Neural cell (in vitro differentiated cells): ENCODE measurements at regions not wholly inside any gene's neighbourhood (a gene's known extent, or its start where the extent isn't known, plus 50 kb on each side); places are given as distances from the start of the nearest gene placed in this dataset.

Source experiments
- H2AFZ ChIP-seq: fragments of 200-600, 300-800 bp; sonication (generic), shearing (Covaris generic); 2 replicates; pipeline ENCODE4 v1.6.0; 2014; ENCODE audit warnings: low read depth, mild to moderate bottlenecking, antibody characterized with exemption, low read length, moderate library complexity
- H3F3A ChIP-seq: fragments of 200-600 bp; shearing (Covaris generic); 2 replicates; pipeline ENCODE4 v1.6.1; 2016; ENCODE audit warnings: mild to moderate bottlenecking, moderate library complexity, mixed read lengths, antibody characterized with exemption, low read length; ENCODE audit not compliant: insufficient read depth, poor library complexity, severe bottlenecking
- H3K27ac ChIP-seq: fragments of 200-600, 300-800 bp; sonication (generic), shearing (Covaris generic); 2 replicates; pipeline ENCODE4 v1.5.1; 2014; ENCODE audit warnings: mild to moderate bottlenecking, low read length, moderate library complexity
- H3K27me3 ChIP-seq: fragments of 300-800, 200-600 bp; sonication (generic), shearing (Covaris generic); 2 replicates; pipeline ENCODE4 v1.6.0; 2014; ENCODE audit warnings: mild to moderate bottlenecking, low read depth, low read length, moderate library complexity; ENCODE audit not compliant: insufficient read depth
- H3K36me3 ChIP-seq: fragments of 300-800, 200-600 bp; sonication (generic), shearing (Covaris generic); 2 replicates; pipeline ENCODE4 v1.5.1; 2014; ENCODE audit warnings: mild to moderate bottlenecking, antibody characterized with exemption, low read length, moderate library complexity; ENCODE audit not compliant: insufficient read depth
- H3K4me2 ChIP-seq: fragments of 300-800, 200-600 bp; sonication (generic), shearing (Covaris generic); 2 replicates; pipeline ENCODE4 v1.6.0; 2014; ENCODE audit warnings: mild to moderate bottlenecking, low read length
- H3K4me3 ChIP-seq: fragments of 300-800, 200-600 bp; sonication (generic), shearing (Covaris generic); 2 replicates; pipeline ENCODE4 v1.5.1; 2014; ENCODE audit warnings: mild to moderate bottlenecking, low read length, moderate library complexity
- H3K79me2 ChIP-seq: fragments of 200-600 bp; shearing (Covaris generic); replicated peaks from 2 replicates; pipeline ENCODE4 v1.6.0; 2014; ENCODE audit warnings: mild to moderate bottlenecking, low read length, moderate library complexity; ENCODE audit not compliant: insufficient read depth
- H3K9ac ChIP-seq: fragments of 300-800, 200-600 bp; sonication (generic), shearing (Covaris generic); 2 replicates; pipeline ENCODE4 v1.6.1; 2016; ENCODE audit warnings: mild to moderate bottlenecking, low read length, mixed read lengths
- H3K9me2 ChIP-seq: fragments of 200-600 bp; shearing (Covaris generic); 2 replicates; pipeline ENCODE4 v1.6.1; 2016; ENCODE audit warnings: mild to moderate bottlenecking, low read length, mixed read lengths; ENCODE audit not compliant: insufficient read depth
- H3K9me3 ChIP-seq: fragments of 200-600, 300-800 bp; sonication (generic), shearing (Covaris generic); 2 replicates; pipeline ENCODE4 v1.6.1; 2016; ENCODE audit warnings: mild to moderate bottlenecking, mixed run types, low read length, moderate library complexity, mixed read lengths
- H4K20me1 ChIP-seq: fragments of 200-600 bp; shearing (Covaris generic); 2 replicates; pipeline ENCODE4 v1.6.1; 2016; ENCODE audit warnings: mild to moderate bottlenecking, mixed run types; ENCODE audit not compliant: insufficient read depth
- CTCF ChIP-seq: fragments of 450-650 bp; IDR thresholded peaks from 2 replicates; pipeline ENCODE4 v1.5.1; 2014; ENCODE audit warnings: antibody characterized with exemption, mild to moderate bottlenecking, moderate library complexity; ENCODE audit not compliant: poor library complexity, severe bottlenecking
- EP300 ChIP-seq: fragments of 450-650 bp; conservative IDR thresholded peaks from 2 replicates; pipeline ENCODE4 v1.6.1; 2014; ENCODE audit warnings: antibody characterized with exemption, mild to moderate bottlenecking, moderate library complexity; ENCODE audit not compliant: poor library complexity, severe bottlenecking
- EZH2 ChIP-seq: fragments of 200-600, 300-800 bp; shearing (Covaris generic), sonication (generic); IDR thresholded peaks from 2 replicates; pipeline ENCODE4 v1.6.1; 2014; ENCODE audit warnings: antibody characterized with exemption, low read length, borderline replicate concordance, mild to moderate bottlenecking; ENCODE audit not compliant: insufficient read depth, poor library complexity, severe bottlenecking
- MXI1 ChIP-seq: fragments of 450-650 bp; conservative IDR thresholded peaks from 2 replicates; pipeline ENCODE4 v1.6.1; 2014; ENCODE audit warnings: antibody characterized with exemption, mild to moderate bottlenecking; ENCODE audit not compliant: poor library complexity, severe bottlenecking
- POLR2AphosphoS5 ChIP-seq: IDR thresholded peaks from 2 replicates; pipeline ENCODE4 v1.6.1; 2012
- RAD21 ChIP-seq: fragments of 450-650 bp; conservative IDR thresholded peaks from 2 replicates; pipeline ENCODE4 v1.6.1; 2014; ENCODE audit warnings: antibody characterized with exemption, mild to moderate bottlenecking, moderate library complexity
- SMC3 ChIP-seq: fragments of 450-650 bp; conservative IDR thresholded peaks from 2 replicates; pipeline ENCODE4 v1.6.1; 2014; ENCODE audit warnings: antibody characterized with exemption, mild to moderate bottlenecking, moderate library complexity; ENCODE audit not compliant: poor library complexity
- TAF1 ChIP-seq: IDR thresholded peaks from 2 replicates; pipeline ENCODE4 v1.6.1; 2012; ENCODE audit warnings: low read depth
- TF ChIP-seq, protein P1 (sequence below): IDR thresholded peaks from 2 replicates; pipeline ENCODE4 v1.6.1; 2012; ENCODE audit warnings: borderline replicate concordance

DNA sequence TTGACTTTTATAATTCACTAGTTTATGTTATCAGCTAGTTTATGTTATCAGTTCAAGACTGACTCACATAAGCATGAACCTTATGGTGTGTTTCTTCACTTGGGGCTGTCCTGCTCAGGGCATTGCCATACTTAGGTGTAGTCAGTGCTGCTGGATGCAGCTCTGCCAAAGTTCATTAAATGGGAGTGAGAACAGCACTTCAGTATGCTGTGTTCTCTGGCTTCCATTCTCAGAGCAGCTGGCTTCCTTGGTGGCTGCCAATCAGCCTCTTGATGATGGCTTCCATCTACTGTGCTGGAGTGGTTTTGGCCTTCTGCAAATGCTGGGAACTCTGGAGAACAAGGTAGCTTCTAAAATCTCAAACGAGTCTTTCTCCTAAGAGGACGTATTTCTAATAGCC is 170.7 kb downstream of the TDRD15 start:
- no peaks in the 10 kb centered on the region for H3K79me2 ChIP-seq
- no peaks in the 10 kb centered on the region for H3K9me2 ChIP-seq
- no peaks in the 10 kb centered on the region for H4K20me1 ChIP-seq
- H3K36me3 ChIP-seq = no peaks in the 10 kb centered on the region
- no peak overlapping the region for H2AFZ ChIP-seq
- H3K27ac ChIP-seq = peak overlapping the region; percentile 77
- H3K9me3 ChIP-seq = no peaks in the 10 kb centered on the region
- no peak overlapping the region for H3K4me2 ChIP-seq
- TF ChIP-seq TAF1 (no peak), MXI1 (no peak), CTCF (no peak), SMC3 (no peak), EP300 (no peak), RAD21 (no peak), POLR2AphosphoS5 (no peak), EZH2 (no peak)
- TF ChIP-seq, protein P1, sequence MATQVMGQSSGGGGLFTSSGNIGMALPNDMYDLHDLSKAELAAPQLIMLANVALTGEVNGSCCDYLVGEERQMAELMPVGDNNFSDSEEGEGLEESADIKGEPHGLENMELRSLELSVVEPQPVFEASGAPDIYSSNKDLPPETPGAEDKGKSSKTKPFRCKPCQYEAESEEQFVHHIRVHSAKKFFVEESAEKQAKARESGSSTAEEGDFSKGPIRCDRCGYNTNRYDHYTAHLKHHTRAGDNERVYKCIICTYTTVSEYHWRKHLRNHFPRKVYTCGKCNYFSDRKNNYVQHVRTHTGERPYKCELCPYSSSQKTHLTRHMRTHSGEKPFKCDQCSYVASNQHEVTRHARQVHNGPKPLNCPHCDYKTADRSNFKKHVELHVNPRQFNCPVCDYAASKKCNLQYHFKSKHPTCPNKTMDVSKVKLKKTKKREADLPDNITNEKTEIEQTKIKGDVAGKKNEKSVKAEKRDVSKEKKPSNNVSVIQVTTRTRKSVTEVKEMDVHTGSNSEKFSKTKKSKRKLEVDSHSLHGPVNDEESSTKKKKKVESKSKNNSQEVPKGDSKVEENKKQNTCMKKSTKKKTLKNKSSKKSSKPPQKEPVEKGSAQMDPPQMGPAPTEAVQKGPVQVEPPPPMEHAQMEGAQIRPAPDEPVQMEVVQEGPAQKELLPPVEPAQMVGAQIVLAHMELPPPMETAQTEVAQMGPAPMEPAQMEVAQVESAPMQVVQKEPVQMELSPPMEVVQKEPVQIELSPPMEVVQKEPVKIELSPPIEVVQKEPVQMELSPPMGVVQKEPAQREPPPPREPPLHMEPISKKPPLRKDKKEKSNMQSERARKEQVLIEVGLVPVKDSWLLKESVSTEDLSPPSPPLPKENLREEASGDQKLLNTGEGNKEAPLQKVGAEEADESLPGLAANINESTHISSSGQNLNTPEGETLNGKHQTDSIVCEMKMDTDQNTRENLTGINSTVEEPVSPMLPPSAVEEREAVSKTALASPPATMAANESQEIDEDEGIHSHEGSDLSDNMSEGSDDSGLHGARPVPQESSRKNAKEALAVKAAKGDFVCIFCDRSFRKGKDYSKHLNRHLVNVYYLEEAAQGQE = no peak
- H3K27me3 ChIP-seq = no peaks in the 10 kb centered on the region
- H3F3A ChIP-seq = no peaks in the 10 kb centered on the region
- no peak overlapping the region for H3K9ac ChIP-seq
- no peak overlapping the region for H3K4me3 ChIP-seq

DNA sequence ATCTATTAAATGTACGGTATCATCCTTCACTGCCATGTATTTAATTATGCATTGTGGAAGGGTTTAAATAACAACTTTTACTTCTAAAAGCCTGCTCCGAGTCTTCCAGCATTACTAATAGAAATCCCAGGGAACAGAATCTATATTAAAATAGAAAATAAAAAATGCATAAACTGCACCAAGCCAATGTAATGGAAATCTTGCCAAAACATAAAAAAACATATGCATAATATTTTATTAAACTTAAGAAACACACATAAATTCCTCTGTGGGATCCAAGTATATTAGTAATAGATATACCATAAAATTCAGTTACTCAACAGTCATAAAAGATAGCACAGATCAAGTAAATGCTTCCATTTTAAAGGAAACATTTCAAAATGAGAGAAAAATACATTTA is 175.6 kb downstream of the TDRD15 start:
- Histone ChIP-seq H3K4me3 (no peak overlapping the region), H2AFZ (no peak overlapping the region), H3K79me2 (no peaks in the 10 kb centered on the region), H3F3A (peaks cover 4% of the 10 kb centered on the region), H4K20me1 (no peaks in the 10 kb centered on the region), H3K27me3 (no peaks in the 10 kb centered on the region), H3K9me2 (no peaks in the 10 kb centered on the region), H3K9me3 (no peaks in the 10 kb centered on the region), H3K36me3 (no peaks in the 10 kb centered on the region), H3K4me2 (no peak overlapping the region), H3K27ac (peak overlapping the region; percentile 88), H3K9ac (no peak overlapping the region)
- TF ChIP-seq EZH2 (no peak), RAD21 (no peak), TAF1 (no peak)
